ENCODE measurements at regions not wholly inside any gene's neighbourhood (a gene's known extent, or its start where the extent isn't known, plus 50 kb on each side); places are given as distances from the start of the nearest gene placed in this dataset.

DNA sequence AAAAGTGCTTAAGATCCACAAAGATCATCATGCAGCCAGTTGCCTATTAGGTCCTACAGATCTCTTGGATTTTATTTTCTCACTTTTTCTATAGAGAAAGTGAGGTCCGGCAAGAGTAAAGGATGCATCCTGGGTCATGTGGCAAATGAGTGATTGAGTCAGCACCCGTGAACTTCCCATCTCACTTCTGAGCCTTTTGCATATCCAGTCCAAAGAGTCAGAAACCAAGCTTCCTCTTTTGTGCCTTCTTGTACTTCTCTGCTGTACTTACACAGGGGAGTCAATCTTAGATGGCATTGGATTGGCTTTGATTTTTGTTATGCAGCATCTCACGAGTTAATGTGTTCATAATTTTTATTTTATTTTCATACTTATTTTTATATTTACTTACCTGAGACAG is 114.2 kb upstream of the IRX5 start:
- DNase-seq (no peak), ATAC-seq (no peak)
- Histone ChIP-seq H3K4me3 (no peak overlapping the region), H3K27ac (no peak overlapping the region), H3K36me3 (ENCODE audit: insufficient read depth in 1 of 2, low read depth in 1 of 2) (no peaks in the 10 kb centered on the region), H3K4me1 (no peaks in the 10 kb centered on the region), H3K9me3 (no peaks in the 10 kb centered on the region), H3K27me3 (ENCODE audit: insufficient read depth in 3 of 3, low read length in 2 of 3) (peaks cover 0 to 2% (median 0%) of the 10 kb centered on the region in 3 donors)
- 62 to 69% (median 63%) methylated on average over 3 of the region's 3 CpGs for WGBS, 3 donors
- TF ChIP-seq, protein P1, sequence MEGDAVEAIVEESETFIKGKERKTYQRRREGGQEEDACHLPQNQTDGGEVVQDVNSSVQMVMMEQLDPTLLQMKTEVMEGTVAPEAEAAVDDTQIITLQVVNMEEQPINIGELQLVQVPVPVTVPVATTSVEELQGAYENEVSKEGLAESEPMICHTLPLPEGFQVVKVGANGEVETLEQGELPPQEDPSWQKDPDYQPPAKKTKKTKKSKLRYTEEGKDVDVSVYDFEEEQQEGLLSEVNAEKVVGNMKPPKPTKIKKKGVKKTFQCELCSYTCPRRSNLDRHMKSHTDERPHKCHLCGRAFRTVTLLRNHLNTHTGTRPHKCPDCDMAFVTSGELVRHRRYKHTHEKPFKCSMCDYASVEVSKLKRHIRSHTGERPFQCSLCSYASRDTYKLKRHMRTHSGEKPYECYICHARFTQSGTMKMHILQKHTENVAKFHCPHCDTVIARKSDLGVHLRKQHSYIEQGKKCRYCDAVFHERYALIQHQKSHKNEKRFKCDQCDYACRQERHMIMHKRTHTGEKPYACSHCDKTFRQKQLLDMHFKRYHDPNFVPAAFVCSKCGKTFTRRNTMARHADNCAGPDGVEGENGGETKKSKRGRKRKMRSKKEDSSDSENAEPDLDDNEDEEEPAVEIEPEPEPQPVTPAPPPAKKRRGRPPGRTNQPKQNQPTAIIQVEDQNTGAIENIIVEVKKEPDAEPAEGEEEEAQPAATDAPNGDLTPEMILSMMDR (IDR thresholded peaks at IDR 0.05), result no peak
- intact Hi-C loops (cut with DNase I), result loop anchor here in 1 of 2 donors (5.0 to 10.0 kb wide), 2 partner anchors 106 to 622 kb away; no protein-coding TSS in a partner anchor

DNA sequence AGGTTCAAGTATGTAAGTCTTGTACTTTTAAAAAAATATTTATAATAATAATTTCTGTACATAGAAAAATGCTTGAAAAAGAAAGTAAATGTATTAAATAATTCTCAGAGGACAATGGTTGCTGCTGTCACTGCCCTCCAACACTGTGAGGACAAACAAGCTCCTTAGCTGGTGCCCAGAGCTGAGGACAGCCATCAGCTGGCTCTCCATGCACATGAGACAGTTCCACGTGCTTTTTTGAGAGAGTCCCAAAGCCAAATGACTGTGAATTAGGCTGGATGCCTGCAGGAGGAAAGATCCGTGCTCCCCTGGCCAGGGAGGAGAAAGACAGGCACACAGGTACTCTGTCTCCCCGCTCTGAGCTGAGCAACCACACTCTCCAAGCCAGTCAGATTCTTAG is 115.5 kb upstream of the IRX5 start:
- Histone ChIP-seq H3K4me3 (no peak overlapping the region), H3K27ac (no peak overlapping the region), H3K4me1 (no peaks in the 10 kb centered on the region), H3K27me3 (ENCODE audit: insufficient read depth in 3 of 3, low read length in 2 of 3) (peaks cover 0 to 2% (median 0%) of the 10 kb centered on the region in 3 donors), H3K9me3 (no peaks in the 10 kb centered on the region), H3K36me3 (ENCODE audit: insufficient read depth in 1 of 2, low read depth in 1 of 2) (no peaks in the 10 kb centered on the region)
- intact Hi-C loops (cut with DNase I), result loop anchor here in 1 of 2 donors (5.0 to 10.0 kb wide), 2 partner anchors 107 to 620 kb away; no protein-coding TSS in a partner anchor
- 50 to 54% (median 51%) methylated on average over 3 of the region's 3 CpGs for WGBS, 3 donors
- TF ChIP-seq, protein P1 (IDR thresholded peaks at IDR 0.05), result no peak
- no peak for DNase-seq
- ATAC-seq, result no peak

DNA sequence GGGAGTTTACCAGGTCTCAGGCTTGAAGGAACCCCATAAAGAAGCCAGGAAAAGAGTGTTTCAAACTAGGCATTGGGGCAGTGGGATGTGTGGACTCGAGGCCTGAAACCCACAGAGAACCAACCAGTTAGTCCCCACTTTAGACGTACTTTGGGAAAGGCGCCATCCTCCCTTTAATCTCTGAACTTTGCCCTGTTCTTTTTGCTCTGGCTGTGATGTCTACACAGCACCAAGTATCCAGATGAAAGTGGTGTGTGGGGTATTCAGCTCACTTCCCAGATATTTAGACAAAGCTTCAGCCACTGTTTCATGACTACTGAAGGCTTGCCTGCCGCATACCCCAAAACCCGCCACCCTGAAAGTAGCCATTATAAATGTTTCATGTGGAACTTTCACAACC is 116.9 kb upstream of the IRX5 start:
- no peak for ATAC-seq
- 86 to 91% (median 90%) methylated on average over 5 of the region's 5 CpGs for WGBS, 3 donors
- TF ChIP-seq, protein P1 (IDR thresholded peaks at IDR 0.05), result no peak
- Histone ChIP-seq H3K9me3 (no peaks in the 10 kb centered on the region), H3K36me3 (ENCODE audit: insufficient read depth in 1 of 2, low read depth in 1 of 2) (no peaks in the 10 kb centered on the region), H3K4me1 (no peaks in the 10 kb centered on the region), H3K27me3 (ENCODE audit: insufficient read depth in 3 of 3, low read length in 2 of 3) (no peaks in the 10 kb centered on the region), H3K4me3 (no peak overlapping the region), H3K27ac (no peak overlapping the region)
- intact Hi-C loops (cut with DNase I), result loop anchor here in 1 of 2 donors (10.0 kb wide), 1 partner anchor 619 kb away; no protein-coding TSS in a partner anchor
- no peak for DNase-seq

DNA sequence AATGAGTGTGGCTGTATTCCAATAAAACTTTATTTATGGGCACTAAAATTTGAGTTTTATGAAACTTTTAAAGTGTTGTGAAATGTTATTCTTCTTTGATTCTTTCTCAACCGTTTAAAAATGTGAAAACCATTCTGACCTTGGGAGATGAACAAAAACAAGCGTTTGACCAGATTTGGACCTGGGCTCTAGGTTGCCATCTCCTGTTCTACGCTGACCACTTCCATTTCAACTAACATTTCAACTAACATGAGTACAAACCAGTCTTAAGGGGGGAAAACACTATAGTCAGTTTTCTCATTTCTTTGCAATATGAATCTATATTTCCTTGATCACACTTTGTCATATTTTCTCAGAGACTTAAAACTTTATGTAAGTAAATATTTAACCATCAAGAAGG is 118.4 kb upstream of the IRX5 start:
- H3K4me1 ChIP-seq, result no peaks in the 10 kb centered on the region
- WGBS, 3 donors, result 35 to 47% (median 36%) methylated on average over 3 of the region's 3 CpGs
- no peaks in the 10 kb centered on the region for H3K36me3 ChIP-seq (ENCODE audit: insufficient read depth in 1 of 2, low read depth in 1 of 2)
- no peak for DNase-seq
- intact Hi-C loops (cut with DNase I), result loop anchor here in 1 of 2 donors (10.0 kb wide), 1 partner anchor 617 kb away; no protein-coding TSS in a partner anchor
- ATAC-seq, result no peak
- TF ChIP-seq, protein P1 (IDR thresholded peaks at IDR 0.05), result no peak
- H3K27ac ChIP-seq, result no peak overlapping the region
- no peak overlapping the region for H3K4me3 ChIP-seq
- no peaks in the 10 kb centered on the region for H3K9me3 ChIP-seq
- H3K27me3 ChIP-seq (ENCODE audit: insufficient read depth in 3 of 3, low read length in 2 of 3), result no peaks in the 10 kb centered on the region

DNA sequence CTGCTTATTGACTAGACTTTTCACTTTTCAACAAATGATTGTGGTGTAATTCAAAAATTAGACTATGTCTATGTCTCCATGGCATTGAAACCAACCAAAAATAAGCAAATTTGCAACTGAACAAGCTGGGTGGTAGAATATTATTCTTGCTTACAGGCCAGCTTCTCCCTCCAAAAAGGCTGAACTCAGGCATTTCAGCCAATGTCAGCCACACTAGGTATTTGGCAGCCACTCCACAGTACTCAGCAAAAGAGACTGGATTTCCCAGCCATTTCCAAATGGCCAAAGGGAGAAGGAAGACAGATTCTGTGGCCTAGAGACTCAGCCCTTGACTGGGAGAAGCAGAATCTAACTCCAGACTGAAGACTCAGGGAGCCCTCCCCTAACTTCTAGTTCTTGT is 121.8 kb upstream of the IRX5 start:
- Histone ChIP-seq H3K9me3 (no peaks in the 10 kb centered on the region), H3K36me3 (ENCODE audit: insufficient read depth in 1 of 2, low read depth in 1 of 2) (no peaks in the 10 kb centered on the region), H3K27ac (no peak overlapping the region), H3K4me3 (no peak overlapping the region), H3K27me3 (ENCODE audit: insufficient read depth in 3 of 3, low read length in 2 of 3) (no peaks in the 10 kb centered on the region), H3K4me1 (no peaks in the 10 kb centered on the region)
- TF ChIP-seq, protein P1 (IDR thresholded peaks at IDR 0.05), result no peak
- intact Hi-C loops (cut with DNase I), result no loop called here
- no peak for ATAC-seq
- DNase-seq, result no peak

Measured in psoas muscle (tissue), 7 donors.